ENCODE measurements at regions not wholly inside any gene's neighbourhood (a gene's known extent, or its start where the extent isn't known, plus 50 kb on each side); places are given as distances from the start of the nearest gene placed in this dataset.

DNA sequence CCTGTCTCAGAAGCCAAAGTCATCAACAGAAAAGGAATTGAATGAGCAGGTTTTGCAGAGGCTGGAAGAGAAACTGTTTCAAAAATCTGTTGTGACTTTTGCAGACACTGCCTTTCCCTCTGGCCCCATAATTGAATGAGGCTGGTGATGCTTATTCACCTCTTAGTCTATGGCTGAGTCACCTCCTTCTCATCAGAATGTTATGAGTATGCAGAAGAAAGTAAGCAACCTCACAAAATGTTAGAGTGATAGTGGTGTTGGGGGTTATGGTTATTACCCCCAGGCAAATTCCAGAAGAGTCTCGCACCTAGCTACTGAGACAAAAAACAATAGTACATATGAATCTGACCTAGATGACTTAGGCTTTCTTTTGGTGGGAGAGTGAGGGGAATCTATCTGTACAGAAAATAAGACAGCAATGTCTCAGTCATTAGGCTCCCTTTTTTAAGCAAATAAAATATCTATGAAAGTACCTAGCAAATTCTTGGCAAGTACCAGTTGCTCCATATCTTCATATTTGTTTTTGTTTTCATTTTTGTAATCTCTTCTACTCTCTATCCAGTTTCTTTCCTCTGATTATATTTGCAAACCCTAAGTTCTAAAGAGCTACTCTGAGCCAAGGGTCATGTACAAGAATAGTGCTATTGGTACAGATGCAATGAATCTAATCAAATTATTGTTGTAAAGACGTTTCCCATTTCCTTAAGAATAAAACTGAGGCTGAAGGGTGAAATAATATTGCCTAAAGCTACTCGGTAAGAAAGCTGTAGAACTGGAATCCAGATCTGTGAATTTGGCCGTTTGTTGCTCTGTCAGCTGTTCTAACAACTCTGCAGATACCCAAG, 498.1 kb upstream of the TNC start:
- DNase-seq (ENCODE audit: low spot score), result no peak

GRCh38 chr9:115616666-115617239, 498.8 kb upstream of the TNC start:
- DNase-seq (ENCODE audit: low spot score), result no peak

DNA sequence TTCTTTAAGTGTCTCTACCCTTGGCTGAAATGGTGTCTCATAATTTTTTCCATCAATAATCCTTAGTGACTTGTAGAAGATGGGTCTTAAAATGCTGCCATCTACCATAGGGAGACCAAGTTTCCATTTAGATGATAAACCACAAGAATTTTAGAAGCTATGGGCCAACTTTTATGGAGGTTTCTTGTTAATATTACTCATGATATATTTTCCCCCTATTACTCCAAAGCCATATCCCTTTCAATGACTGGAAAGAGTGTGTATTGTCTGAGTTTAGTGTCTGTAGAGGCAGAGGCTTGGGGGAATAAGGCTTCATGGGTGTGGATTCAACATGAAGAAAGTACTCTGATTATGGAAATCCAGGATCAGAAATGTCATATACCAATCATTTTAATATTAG, 507.3 kb upstream of the TNC start:
- no peak for DNase-seq (ENCODE audit: low spot score)

DNA sequence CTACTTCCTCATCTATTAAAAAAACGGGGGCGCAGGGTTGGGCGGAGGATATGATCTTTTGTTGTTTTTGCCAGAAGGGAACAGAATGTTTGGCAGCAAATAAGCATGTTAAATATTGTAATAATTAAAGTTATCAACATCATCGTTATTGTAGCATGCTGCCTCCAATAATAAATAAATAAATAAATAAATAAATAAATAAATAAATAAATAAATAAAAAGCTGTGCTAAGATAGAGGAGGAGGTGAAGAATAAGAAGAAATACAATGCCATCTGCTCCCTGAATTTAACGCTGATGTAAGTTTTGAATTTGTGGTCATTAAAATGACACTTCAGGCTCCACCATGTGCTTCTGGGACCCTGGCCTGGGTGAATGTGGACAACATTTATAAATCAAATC, 508.0 kb upstream of the TNC start:
- no peak for DNase-seq (ENCODE audit: low spot score)

DNA sequence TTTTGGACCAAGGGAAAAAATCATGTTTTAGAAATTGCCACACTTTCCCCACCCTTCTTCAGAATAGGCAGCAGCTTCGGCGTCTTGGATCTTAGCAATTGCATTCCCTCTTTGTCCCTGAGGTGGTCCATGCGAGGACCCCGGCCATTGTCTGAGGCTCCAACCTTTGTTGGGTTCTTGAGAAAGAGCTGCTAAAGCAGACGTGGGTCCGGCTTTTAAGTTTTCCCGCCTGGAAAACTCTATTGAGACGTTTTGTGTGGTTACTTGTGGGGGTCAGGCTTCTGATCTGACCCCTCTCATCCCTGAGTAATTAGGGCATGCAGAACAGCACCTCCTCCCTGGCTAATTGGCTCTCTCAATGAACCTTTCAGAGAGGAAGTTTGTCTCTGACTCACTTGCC, 509.6 kb upstream of the TNC start:
- DNase-seq (ENCODE audit: low spot score), result no peak

DNA sequence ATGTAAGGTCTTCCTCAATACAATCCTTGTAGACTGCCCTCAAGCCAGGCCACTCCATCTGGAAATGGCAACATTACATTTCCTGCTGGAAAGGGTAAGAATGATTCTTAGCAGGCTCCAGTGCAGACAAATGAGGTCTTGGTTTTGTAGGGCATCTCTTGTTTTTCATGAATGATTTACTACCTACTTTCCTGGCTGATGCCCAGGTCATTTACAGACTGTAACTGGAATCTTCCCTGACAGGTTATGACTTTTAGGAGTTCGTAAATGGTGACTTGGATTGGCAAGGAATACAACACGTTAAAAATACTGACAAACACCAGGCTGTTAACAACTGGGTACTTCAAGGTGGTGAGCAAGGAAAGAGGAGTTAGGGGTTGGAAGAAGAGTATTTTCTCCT, 510.5 kb upstream of the TNC start:
- no peak for DNase-seq (ENCODE audit: low spot score)

DNA sequence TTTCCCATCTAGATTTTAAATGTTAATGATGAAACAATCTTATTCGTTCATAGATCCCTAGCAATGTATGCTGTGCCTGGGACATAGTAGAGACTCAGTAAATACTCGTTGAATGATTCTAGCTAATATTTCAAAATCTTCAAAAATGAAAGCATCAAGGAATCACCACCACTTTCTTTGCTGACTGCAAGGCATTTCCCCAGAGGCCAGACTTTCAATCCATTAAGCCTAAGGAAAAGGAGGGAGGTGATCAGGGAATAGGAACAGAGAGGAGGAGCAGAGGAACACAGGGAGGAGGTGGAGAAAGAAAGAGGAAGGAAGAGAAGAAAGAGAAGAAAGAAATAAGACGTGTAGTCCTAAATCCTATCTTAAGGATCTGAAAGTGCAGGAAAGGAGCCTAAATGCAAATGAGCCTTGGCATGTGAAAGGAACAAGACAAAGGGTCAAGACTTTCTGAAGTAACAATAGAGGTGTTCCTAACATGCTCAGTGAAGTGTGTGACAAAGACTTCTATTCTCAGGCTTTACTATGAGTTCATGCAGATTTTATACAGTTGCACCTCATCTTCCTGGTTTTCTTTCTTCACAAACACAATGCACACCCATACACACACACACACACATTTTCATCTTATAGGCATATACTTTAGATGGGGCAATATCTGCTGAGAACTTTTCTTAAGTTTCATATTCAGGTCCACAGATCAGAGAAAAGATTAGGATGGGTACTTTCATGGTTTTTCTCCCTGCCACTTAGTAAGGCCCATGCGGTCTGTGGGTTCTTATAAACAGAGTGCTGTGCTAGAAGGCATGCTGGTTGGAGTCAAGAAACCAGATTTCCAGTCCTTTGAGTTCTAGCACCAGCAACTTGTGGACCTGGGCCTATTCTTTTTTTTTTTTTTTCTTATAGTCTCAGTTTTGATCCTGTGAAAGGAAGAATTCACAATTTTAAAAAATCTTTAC, 512.2 kb upstream of the TNC start:
- DNase-seq (ENCODE audit: low spot score), result no peak

GRCh38 chr9:115632391-115632790, 514.4 kb upstream of the TNC start:
- no peak for DNase-seq (ENCODE audit: low spot score)

- no peak for DNase-seq (ENCODE audit: low spot score)
These were observed 515.1 kb upstream of the TNC start for GRCh38 chr9:115633104-115633503.

GRCh38 chr9:115635680-115636383, 517.8 kb upstream of the PAPPA start:
- no peak for DNase-seq (ENCODE audit: low spot score)

DNA sequence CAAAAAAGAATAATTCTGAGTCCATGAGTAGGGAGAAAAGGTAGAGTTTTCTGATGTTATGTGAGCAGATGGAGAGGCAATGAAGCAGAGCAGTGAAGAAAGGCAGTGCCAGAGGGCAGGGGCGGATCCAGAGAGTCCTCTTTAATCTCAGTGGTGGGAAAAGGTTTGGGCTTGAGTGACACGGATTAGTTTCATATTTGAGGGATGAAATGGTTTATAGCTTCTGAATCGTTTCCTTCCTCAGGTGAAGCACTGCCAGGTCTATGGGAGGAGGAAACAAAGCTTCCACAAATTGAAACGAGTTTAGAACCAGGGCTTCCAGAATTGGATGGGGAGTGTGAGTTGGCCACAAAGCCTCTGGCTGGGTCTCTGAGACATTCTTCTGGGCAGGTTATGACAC, 517.0 kb upstream of the PAPPA start:
- DNase-seq (ENCODE audit: low spot score), result no peak

DNA sequence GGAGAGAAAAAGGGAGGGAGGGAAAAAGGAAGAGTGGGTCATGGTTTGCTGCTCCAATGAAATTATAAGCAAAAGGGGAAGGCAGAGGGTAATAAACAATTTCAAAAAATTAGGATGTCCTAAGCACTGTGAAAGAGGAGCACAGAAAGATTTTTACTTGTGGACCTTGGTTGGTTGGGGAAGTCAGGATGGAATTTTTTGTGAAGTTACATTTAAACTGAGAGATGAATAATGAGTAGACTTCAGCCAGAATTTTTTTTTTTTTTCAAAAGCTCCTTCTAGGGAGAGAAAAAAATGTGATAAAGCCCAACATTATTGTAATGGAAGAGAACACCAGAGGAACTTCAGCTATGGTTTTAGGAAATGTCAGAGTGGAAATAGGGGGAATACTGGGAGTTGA, 515.9 kb upstream of the PAPPA start:
- no peak for DNase-seq (ENCODE audit: low spot score)

GRCh38 chr9:115640887-115641286, 512.7 kb upstream of the PAPPA start:
- DNase-seq (ENCODE audit: low spot score), result no peak

DNA sequence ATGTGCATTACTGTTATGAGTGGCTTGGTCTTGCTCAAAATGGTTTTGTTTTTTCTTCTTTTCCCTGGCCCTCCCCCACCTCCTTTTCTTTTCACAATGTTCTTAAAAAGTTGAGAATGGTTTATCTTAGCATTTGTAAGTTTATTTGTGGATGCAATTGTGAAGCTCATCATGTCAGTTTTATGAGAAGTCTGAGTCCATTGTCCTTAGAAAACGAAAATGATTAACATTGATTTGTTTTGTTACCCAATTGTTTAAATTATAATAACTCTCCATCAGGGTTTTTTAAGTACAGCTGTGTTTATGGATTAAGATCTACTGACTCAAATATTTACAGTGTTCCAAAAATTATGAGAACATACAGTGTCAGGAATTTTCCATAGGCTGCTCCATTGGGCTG, 511.3 kb upstream of the PAPPA start:
- DNase-seq (ENCODE audit: low spot score), result no peak

DNA sequence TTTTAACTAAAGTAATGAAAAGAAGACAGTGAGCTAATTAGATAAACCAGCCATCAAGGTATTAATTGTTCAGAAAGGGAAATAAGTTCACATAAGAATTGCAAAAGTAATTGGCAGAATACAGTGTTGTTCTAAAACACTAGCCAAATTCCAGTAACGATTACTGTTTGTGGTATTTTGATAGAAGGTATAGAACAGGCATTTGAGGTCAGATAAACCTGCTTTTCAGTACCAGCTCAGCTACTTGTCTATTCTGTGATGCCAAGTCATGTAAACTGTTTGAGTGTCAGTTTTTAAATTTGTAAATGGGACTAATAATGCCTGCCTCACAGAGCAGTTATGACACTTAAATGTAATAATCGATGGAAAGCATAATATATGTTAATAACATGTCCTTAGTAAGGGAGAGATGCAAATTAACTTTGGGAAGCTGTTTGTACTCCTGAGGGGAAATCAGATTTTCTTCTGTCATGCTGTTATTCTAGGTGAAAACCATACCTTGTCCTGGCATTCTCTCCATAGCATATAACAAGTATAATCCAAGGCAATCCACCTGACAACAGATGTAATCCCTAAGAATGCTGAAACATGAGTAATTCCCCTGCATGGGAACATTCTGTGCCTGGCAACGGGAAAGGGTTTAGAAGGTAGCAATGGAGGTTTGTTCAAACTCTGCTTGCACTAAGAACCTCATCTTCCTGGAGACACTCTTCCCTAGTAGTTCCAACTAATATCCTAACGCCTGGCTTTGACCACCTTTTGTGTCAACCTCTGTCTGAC, 509.5 kb upstream of the PAPPA start:
- no peak for DNase-seq (ENCODE audit: low spot score)

DNA sequence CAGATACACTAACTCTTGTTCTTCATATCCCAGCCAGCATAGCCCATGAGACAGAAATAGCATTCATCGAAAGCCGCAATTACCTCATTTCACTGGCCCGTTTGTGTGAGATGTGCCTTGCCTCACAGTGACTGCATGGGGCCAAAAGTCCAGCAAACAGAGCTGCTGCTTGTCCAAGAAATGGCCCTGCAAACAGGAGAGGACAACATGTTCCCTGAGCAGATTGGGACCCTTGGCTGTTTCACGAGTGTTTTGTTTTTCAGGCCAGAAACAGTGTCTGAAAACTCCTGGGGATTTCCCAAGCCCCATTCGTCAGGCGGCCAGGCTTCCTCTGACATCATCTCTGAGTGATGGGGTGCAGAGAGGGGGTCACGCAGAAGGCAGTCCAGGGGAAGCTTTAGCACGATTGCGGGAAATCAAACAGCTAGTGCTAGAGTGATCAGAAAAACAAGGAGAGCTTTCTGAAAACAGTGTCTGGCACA, 503.6 kb upstream of the PAPPA start:
- DNase-seq (ENCODE audit: low spot score), result peak; percentile 1

DNA sequence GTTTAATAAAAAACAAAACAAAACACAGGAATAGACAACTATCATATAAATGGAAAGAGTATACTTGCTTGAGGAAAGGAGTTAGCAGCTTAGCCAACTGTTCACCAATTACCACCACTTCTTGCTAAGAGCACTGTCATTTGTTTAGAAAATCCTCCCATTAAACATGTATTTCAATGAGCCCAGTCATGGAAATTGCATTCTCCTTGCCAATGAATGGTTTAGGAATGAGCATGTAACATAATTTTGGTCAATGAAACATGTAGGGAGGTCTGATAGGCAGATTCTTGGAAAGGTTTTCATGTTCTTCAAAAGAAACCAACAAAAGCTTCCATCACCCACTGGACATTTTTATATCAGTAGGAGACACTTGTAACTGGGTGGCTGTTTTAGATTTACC, 502.8 kb upstream of the PAPPA start:
- DNase-seq (ENCODE audit: low spot score), result no peak

DNA sequence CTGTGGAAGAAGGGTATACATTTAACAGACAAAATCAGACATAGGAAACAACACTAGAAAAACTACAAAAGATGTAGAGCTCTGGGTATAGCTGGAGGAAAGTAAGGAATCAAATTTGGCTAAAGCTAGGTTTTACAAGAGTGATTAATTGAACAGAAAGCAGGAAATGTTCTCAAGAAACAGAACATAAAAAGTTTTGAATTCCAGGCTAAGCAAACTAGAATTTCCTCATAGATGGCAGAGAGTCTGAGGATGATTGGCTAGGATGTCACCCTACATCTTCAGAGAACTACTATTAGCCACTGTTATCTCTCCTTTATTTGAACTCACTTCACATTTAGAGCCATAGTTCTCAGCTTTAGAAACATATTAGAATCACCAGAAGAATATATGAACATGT, 502.1 kb upstream of the PAPPA start:
- no peak for DNase-seq (ENCODE audit: low spot score)

- no peak for DNase-seq (ENCODE audit: low spot score)
These were observed 500.4 kb upstream of the PAPPA start for GRCh38 chr9:115653171-115653606.

- DNase-seq (ENCODE audit: low spot score), result no peak
These were observed 495.9 kb upstream of the PAPPA start for GRCh38 chr9:115657695-115658094.

- DNase-seq (ENCODE audit: low spot score), result no peak
These were observed 488.1 kb upstream of the PAPPA start for GRCh38 chr9:115665519-115665918.

Measured in cerebellar cortex (tissue), 1 donor.